ENCODE measurements at regions not wholly inside any gene's neighbourhood (a gene's known extent, or its start where the extent isn't known, plus 50 kb on each side); places are given as distances from the start of the nearest gene placed in this dataset.

DNA sequence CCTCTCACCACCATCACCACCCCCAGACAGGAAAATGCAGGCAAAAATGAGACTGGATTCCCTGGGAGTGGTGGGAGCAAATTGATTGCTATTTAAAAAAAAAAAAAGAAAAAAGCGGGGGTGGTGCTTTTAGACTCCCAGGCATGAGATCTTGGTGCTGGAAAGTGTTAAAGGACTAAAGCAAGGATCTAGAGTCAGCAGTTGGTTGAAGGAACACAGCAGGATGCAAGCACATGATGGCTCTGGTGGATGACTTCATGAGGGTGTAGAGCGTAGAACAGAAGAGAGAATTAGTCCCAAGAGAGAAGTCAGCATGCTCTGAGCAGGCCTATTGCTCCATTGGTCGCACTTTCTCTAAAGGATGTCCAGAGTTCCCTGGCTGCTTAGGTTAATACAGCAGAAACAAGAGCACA is 183.8 kb upstream of the HMGA2 start:
- H3K4me2 ChIP-seq (ENCODE audit: low read length), result no peak overlapping the region
- H3K27me3 ChIP-seq (ENCODE audit: low read length), result no peaks in the 10 kb centered on the region
- TF ChIP-seq, protein P1, sequence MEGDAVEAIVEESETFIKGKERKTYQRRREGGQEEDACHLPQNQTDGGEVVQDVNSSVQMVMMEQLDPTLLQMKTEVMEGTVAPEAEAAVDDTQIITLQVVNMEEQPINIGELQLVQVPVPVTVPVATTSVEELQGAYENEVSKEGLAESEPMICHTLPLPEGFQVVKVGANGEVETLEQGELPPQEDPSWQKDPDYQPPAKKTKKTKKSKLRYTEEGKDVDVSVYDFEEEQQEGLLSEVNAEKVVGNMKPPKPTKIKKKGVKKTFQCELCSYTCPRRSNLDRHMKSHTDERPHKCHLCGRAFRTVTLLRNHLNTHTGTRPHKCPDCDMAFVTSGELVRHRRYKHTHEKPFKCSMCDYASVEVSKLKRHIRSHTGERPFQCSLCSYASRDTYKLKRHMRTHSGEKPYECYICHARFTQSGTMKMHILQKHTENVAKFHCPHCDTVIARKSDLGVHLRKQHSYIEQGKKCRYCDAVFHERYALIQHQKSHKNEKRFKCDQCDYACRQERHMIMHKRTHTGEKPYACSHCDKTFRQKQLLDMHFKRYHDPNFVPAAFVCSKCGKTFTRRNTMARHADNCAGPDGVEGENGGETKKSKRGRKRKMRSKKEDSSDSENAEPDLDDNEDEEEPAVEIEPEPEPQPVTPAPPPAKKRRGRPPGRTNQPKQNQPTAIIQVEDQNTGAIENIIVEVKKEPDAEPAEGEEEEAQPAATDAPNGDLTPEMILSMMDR (conservative IDR thresholded peaks at IDR 0.05; ENCODE audit: low read depth, low read length), result no peak
- no peak for TF ChIP-seq EZH2phosphoT487 (IDR thresholded peaks at IDR 0.05; ENCODE audit: borderline replicate concordance, low read length)
- no peak for TF ChIP-seq EZH2 (IDR thresholded peaks at IDR 0.05; ENCODE audit: low read length, unreplicated experiment)
- no peak overlapping the region for H3K9ac ChIP-seq (ENCODE audit: low read length)
- H3K36me3 ChIP-seq (ENCODE audit: low read depth, low read length), result no peaks in the 10 kb centered on the region
- no peaks in the 10 kb centered on the region for H3K9me2 ChIP-seq (replicated peaks; ENCODE audit: low read length)
- H4K20me1 ChIP-seq (ENCODE audit: low read length), result no peaks in the 10 kb centered on the region
- CTCF ChIA-PET, result interaction anchor here (0.5 kb wide), 1 partner anchor 466 kb away, joined by 21 read pairs; no protein-coding TSS in a partner anchor
- ATAC-seq, result no peak
- no peak overlapping the region for H3K4me3 ChIP-seq (ENCODE audit: low read length)
- no TSS peak for BruUV-seq (replicated peaks)
- intact Hi-C loops (cut with micrococcal nuclease), result no loop called here
- H3K4me1 ChIP-seq (ENCODE audit: insufficient read depth, low read length), result peaks cover 59% of the 10 kb centered on the region
- no peaks in the 10 kb centered on the region for H3K9me3 ChIP-seq (ENCODE audit: low read length)
- no peak for DNase-seq
- peaks cover 8% of the 10 kb centered on the region; the same call in 1 of the 2 replicates for H3K79me2 ChIP-seq (ENCODE audit: low read length)
- H3F3A ChIP-seq (ENCODE audit: low read length, unreplicated experiment), result peaks cover 7% of the 10 kb centered on the region
- H2AFZ ChIP-seq (ENCODE audit: low read length), result no peak overlapping the region
- no peak overlapping the region for H3K27ac ChIP-seq (ENCODE audit: low read length)
- POLR2A ChIA-PET (ENCODE audit: unreplicated experiment), result no interaction called here

DNA sequence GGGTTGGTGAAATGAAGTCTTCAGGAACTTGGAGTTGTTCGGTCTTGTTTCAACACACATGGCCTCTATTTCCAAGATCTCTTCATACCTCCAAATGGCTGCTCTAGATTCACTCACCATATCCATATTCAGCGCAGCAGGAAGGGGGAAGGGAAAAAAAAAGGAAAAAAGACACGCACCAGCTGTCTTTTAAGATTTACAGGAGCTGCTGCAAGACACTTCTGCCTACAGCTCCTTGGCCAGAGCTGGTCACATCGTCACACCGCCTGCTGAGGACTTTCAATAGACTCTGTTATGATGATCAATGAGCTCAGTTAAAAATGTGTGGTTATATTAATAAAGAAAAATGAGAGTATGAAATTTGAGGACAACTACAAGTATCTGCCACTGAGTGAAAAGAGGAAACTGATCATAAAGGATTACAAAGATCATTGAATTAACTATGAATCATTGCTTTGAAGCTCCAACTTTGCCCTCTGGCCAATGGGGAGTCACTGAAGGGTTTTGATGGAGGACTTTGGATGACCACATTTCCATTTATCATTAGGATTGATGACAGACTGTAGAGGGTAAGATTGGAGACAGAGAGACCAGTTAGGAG is 182.1 kb upstream of the HMGA2 start:
- Histone ChIP-seq H4K20me1 (ENCODE audit: low read length) (no peaks in the 10 kb centered on the region), H3K9me2 (replicated peaks; ENCODE audit: low read length) (no peaks in the 10 kb centered on the region), H3K79me2 (ENCODE audit: low read length) (peaks cover 2% of the 10 kb centered on the region; the same call in 1 of the 2 replicates), H3K9ac (ENCODE audit: low read length) (no peak overlapping the region), H3K27me3 (ENCODE audit: low read length) (no peaks in the 10 kb centered on the region), H2AFZ (ENCODE audit: low read length) (no peak overlapping the region), H3F3A (ENCODE audit: low read length, unreplicated experiment) (peaks cover 4% of the 10 kb centered on the region), H3K4me1 (ENCODE audit: insufficient read depth, low read length) (peaks cover 43% of the 10 kb centered on the region), H3K9me3 (ENCODE audit: low read length) (no peaks in the 10 kb centered on the region), H3K4me2 (ENCODE audit: low read length) (no peak overlapping the region), H3K27ac (ENCODE audit: low read length) (peak overlapping the region; percentile 99), H3K4me3 (ENCODE audit: low read length) (no peak overlapping the region), H3K36me3 (ENCODE audit: low read depth, low read length) (no peaks in the 10 kb centered on the region)
- CTCF ChIA-PET, result no interaction called here
- no peak for ATAC-seq
- intact Hi-C loops (cut with micrococcal nuclease), result no loop called here
- POLR2A ChIA-PET (ENCODE audit: unreplicated experiment), result no interaction called here
- no peak for DNase-seq
- no peak for TF ChIP-seq EZH2 (IDR thresholded peaks at IDR 0.05; ENCODE audit: low read length, unreplicated experiment)
- no peak for TF ChIP-seq EZH2phosphoT487 (IDR thresholded peaks at IDR 0.05; ENCODE audit: borderline replicate concordance, low read length)
- TF ChIP-seq, protein P1 (conservative IDR thresholded peaks at IDR 0.05; ENCODE audit: low read depth, low read length), result no peak
- no TSS peak for BruUV-seq (replicated peaks)

DNA sequence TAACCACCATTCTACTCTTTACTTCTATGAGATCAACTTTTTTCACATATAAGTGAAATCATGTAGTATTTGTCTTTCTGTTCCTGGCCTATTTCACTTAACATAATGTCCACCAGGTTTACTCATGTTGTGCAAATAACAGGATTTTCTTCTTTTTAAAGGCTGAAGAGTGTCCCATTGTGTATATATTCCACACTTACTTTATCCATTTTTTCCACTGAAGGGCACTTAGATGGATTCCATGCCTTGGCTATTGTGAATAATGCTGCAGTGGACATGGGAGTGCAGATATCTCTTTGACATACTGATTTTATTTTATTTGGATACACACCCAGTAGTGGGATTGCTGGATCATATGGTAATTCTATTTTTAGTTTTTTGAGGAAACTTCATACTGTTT is 181.1 kb upstream of the HMGA2 start:
- Histone ChIP-seq H3K79me2 (ENCODE audit: low read length) (0 out of 2 replicates have a peak, but pooled peaks cover 5% of the 10 kb centered on the region), H3K9ac (ENCODE audit: low read length) (peak overlapping the region; percentile 84), H3K4me2 (ENCODE audit: low read length) (no peak overlapping the region), H3K4me3 (ENCODE audit: low read length) (no peak overlapping the region), H3K9me2 (replicated peaks; ENCODE audit: low read length) (no peaks in the 10 kb centered on the region), H3K27ac (ENCODE audit: low read length) (peak overlapping the region; percentile 99), H3F3A (ENCODE audit: low read length, unreplicated experiment) (peaks cover 12% of the 10 kb centered on the region), H3K36me3 (ENCODE audit: low read depth, low read length) (no peaks in the 10 kb centered on the region), H3K9me3 (ENCODE audit: low read length) (no peaks in the 10 kb centered on the region), H2AFZ (ENCODE audit: low read length) (no peak overlapping the region), H3K27me3 (ENCODE audit: low read length) (no peaks in the 10 kb centered on the region), H4K20me1 (ENCODE audit: low read length) (no peaks in the 10 kb centered on the region), H3K4me1 (ENCODE audit: insufficient read depth, low read length) (peaks cover 43% of the 10 kb centered on the region)
- ChIA-PET CTCF (no interaction called here), POLR2A (ENCODE audit: unreplicated experiment) (no interaction called here)
- no TSS peak for BruUV-seq (replicated peaks)
- intact Hi-C loops (cut with micrococcal nuclease), result no loop called here
- ATAC-seq (peak; percentile 33), DNase-seq (peak; percentile 48)
- no peak for TF ChIP-seq EZH2phosphoT487 (IDR thresholded peaks at IDR 0.05; ENCODE audit: borderline replicate concordance, low read length)
- TF ChIP-seq, protein P1 (conservative IDR thresholded peaks at IDR 0.05; ENCODE audit: low read depth, low read length), result no peak
- no peak for TF ChIP-seq EZH2 (IDR thresholded peaks at IDR 0.05; ENCODE audit: low read length, unreplicated experiment)
